ENCODE measurements at regions not wholly inside any gene's neighbourhood (a gene's known extent, or its start where the extent isn't known, plus 50 kb on each side); places are given as distances from the start of the nearest gene placed in this dataset.

DNA sequence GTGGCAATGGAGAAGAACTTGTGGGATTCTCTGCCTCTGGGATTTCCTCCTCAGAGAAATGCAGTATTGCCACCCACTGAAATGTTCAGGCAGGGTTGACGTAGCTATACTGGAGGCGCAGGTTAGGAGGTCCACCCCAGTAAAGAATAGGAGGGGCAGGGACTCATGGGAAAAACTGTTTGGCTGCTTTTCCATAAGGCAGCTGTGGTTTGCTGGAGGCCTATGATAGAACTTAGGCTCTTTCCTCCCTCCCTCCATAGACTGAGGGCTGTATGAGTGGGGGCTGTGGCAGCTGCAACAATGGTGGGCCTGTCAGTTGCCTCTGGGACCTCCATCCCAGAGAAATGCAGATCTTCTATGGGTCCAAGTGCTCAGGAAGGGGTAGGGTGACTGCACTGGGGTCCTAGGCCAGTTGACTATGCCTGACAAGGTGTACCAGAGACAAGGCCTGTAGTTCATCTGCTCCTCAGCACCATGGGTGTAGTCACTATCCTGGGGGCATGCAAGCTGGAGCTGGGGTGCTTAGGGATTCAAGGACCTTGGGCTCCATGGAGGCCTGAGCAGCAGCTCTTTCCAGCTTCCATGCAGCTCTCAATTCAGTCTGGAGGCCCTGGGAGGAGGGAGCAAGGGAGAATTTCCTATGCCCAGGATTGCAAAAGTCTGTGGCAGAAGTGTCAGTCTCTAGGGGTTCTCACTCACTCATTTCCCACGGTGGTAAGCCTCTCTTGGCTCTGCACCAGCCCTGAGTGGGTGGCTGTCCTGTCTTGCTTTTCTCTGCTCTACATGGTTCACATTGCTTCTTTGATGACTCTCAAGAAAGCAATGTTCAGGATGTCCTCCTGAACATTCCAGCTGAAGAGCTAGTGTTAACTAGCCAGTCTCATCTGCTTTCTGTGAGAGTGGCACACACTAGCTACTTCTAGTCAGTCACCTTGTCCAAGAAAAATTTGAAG is 353.0 kb downstream of the IDS start:
- DNase-seq = no peak

DNA sequence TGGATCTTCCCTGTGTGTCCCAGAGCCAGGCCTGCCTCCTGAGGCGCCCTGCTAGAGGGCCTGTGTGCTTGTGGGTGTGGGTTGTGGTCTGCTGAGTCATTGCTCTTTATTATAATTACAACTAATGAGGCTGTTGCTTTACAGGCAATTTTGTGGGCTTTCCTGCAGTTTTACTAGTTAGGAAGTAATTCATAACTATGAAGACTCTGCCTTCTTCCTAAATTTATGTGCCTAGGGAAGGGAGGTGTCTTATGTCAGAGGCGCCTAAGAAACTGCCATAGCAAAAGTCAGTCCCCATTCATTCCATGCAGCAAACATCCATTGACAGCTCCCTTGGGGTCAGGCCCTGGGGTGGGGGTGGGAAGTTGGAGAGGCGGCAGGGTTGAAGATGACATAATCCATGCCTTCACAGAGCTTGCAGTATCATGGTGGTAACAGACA is 359.2 kb downstream of the IDS start:
- DNase-seq = no peak

DNA sequence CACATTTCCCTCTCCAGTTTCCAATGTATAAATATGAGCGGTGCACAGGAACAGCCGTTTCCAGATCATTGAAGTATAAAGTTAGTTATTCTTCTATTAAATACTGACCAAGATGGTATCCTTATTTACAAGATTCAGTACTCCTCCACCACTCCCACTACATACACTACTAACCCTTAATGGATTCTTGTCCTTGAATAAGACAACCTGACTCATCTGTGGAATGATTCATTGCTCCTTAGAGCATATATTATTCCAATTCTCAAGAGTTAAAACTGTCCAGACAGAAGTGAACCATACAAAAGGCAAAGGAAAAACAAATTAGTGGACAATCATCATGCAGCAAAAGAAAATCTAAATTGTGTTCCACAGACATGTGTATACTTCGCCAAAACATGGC is 373.3 kb downstream of the IDS start:
- DNase-seq = no peak

DNA sequence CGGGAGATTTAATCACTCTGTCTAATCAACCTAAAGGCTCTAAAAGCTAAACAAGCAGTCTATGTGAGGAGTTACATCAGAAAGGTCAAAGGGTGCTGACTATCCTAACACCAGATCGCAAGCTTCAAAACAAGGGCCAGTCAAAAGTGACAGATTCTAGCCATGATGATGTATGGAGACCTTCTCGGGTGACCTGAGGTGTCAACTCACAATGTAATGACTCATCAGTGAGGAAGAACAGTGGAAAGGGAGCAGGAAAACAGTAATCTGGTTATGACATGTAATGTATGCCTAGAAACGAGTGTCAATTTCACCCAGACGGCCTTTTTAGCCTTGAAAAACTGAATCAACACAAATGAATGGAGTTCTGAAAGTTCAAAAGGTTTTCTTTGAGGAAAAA is 375.3 kb downstream of the IDS start:
- DNase-seq = no peak

DNA sequence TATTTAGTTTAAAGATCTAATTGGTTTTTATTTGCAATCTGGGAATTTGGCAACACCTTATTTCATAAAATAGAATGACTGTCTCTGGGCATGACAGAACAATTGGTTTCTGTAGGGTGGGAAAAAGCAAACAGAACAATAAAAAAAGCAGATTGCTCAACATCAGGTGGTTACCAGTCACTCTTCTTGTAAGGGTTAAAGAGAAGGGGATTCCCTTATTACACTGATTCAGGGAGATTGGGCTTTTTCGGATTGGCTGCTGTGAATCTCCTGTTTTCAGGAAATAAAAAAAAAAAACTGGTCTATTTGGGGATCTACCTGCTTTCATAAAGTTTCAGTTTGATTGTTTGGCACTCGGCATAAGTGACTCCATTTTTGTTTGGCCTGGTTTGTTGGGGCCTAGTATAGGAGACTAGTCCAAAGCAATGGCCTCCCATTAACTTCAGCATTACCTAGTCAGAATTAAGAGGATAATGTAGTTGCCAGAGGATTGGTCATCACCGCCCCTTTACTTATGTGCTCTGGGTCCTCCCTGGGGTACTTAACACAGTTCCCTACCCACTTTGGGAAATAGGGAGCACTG is 380.5 kb downstream of the IDS start:
- DNase-seq = no peak

DNA sequence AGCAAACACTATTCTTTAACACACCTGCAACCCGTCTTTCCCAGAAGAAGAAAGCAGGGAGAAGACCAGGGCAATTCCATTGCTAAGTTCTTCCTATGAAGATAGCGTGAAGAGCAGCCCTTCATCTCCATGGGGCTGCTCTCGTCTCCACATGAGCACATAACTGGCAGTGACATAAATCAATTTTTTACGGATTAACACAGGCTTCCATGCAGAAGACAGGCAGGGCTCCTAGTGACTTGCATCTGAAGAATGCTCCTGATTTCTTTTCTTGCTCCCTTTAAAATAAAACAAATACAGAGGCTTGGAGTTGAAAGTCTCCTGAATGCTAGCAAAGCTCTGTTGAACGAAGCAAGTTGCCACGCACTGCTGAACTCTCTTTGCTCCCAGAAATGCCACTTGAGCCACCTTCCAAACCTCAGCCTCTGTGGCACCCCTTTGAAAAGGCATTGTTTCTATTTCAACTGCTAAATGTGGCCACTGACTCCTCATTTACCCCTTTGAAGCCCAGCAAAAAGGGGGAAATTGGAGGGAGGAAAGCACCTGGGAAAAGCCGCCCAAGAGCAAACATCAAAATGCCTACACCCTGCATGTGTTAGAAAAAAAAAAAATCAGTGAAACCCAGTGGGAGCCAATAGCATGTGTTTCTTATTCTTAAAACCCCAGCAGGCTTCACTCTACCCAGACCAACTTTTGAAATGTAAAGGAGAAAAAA is 383.7 kb downstream of the IDS start:
- no peak for DNase-seq

DNA sequence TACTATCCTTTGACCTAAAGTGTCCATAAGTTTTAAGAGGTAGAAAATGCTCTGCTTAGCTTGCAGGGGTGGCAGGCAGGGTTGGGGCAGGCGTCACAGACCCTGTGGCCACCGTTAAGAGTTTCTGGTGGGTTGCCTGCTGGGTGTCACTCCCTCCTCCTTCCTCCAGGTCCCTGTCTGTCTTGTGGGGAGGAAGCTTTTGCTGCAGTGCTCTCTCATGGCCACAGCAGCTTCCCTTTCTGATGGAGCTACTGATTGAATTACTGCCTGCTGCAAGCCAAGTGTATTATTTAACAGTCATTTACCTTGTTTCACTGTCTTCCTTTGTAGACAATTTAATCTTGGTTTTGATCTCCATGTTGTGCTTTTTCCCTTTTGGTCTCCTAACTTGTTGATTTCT is 384.6 kb downstream of the IDS start:
- no peak for DNase-seq

DNA sequence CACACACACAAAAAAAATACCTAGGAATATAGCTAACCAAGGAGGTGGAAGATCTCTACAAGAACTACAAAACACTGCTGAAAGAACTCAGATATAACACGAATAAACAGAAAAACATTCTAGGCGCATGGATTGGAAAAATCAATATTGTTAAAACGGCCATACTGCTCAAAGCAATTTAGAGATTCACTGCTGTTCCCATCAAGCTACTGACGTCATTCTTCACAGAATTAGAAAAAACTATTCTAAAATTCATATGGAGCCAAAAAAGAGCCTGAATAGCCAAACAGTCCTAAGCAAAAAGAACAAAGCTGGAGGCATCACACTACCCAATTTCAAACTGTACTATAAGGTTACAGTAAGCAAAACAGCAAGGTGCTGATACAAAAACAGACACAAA is 390.2 kb downstream of the IDS start:
- DNase-seq = no peak

DNA sequence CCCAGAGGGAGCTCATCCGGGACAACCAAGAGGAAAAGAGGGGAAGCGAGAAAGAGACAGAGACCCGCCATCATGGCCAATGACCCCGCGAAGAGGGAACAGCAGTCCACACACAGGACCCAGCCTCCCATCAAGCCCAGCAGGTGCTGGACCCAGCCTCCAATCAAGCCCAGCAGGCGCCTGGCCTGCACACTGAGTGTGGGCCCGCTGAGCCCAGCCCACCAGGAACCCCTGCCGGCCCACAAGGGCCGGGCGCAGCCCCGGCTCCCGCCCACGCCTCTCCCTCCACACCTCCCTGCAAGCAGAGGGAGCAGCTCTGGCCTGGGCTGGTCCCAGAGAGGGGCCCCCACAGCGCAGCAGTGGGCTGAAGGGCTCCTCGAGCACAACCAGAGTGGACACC is 391.1 kb downstream of the IDS start:
- no peak for DNase-seq

DNA sequence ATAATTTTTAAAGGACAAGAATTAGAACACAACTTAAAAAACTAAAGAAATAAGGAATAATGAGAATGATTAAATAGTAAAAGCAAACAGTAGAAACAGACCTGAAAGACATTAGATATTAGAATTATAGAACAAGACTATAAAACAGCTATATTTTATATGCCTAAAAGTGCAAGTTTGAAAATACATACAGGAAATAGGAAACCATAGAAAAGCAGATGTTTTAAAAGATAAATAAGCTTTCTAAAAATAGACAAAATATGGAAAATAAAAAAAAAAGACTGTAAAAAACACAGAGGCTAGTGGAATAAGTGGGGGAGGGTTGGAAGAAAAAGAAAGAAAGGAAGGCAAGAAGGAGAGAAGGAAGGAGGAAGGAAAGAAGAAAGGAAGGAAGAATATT is 407.3 kb downstream of the IDS start:
- DNase-seq = no peak

DNA sequence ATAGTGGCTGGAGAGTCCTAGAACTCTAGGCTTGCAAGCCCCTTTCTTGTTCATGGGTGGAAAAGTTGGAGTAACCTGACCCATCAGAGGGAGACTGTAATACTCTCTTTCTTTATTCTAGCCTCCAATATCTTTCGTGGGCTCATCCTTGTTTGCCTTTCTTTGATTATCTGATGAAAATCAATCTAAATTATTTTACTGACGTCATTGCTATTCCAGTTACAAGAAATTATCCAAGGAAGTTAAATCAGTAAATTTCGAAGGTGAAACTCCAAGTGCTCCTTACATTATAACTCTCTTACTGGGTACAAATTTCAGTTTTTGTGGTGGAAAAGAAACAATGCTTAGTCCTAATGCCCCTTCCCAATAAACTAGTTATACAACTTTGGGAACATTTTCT is 412.9 kb downstream of the IDS start:
- no peak for DNase-seq

DNA sequence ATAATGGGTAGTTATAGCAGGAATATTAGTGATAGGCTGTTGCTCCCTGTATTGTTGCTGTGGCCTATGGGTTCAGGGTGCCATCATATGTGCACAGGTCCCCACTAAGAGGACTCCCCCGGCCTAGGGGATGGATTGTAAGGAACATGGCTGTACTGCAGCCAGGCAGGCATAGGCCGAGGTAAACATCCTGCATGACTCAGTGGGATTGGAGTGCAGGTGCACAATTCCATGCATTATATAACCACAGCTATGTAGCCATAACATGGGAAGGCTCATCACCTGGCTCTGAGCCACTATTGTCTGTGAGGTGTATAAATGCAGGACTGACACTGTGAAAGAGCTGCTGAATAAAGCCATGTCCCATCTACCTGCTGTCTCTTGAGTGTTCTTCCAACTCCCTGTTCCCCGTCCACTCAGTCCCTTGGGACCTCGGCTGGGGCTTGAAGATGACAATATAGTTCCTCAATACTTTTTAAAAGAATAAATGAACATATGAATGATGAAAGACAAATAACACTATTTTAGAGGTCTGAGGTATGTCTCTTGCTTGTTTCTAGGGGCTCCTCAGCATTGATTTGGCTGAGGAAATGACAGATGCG is 425.2 kb downstream of the IDS start:
- no peak for DNase-seq

DNA sequence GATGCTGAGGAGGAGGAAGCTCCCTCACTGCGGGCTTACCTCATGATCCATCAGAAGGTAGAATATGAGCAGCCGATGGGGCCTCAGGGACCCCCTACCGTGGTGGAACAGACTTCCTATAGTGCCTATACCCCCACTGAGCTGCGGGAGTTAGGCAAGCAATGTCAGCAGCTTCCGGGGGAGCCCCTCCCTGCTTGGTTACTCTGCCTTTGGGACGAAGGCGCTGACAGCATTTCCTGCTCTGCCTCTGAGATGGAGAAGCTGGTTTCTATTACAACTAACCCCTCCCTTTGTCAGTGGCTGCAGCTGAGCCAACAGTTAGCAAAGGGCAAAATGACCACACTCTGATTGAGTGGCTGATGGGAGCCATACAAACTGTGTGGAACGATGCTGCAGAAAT is 430.7 kb downstream of the IDS start:
- DNase-seq = no peak

DNA sequence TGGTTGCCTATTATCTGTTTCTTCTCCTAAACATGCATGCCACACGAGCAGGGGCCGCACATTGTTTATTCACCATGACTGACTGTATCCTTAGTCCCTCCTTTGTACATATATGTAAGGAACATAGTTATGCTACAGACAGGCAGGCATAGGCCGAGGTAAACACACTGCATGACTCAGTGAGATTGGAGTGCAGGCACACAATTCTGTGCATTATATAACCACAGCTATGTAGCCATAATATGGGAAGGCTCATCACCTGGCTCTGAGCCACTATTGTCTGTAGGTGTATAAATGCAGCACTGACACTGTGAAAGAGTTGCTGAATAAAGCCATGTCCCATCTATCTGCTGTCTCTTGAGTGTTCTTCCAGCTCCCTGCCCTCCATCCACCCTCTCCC is 431.6 kb downstream of the IDS start:
- DNase-seq = no peak

DNA sequence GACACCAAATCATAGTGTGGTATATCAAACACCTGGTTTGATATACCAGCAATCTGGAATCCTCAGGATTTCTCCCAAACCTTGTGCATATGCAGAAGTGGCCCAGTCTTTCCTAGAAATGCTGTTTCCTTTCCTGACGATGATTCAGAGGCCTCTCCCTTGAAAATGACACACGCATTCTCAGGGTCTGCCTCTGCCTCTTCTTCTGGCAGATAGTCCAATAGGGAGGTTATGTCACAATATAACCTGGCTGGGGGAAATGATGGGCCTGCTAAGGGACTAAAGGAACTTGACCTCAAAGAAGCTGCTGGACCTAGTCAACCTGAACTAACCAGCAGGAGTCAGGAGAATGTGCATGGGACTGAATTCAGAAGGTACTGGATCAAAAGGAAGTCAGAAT is 435.2 kb downstream of the IDS start:
- DNase-seq = no peak

DNA sequence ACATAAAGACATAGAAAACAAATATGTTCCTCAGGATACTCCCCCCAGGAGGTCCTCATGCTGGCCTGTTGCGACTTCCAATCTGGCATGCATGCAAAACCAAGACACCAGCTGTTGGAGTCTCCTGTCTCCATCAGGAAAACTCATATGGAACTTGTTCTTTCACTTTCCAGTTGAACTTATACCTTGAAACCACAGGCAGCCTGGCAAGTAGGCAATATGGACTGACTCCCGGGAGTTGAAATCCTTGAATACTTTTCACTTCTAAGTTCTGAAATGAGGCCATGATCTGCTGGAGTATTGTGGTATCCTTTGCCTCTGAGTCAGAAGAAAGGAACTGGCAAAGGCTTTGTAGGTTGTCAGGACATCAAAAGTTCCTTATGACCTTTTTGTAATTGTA is 444.2 kb downstream of the IDS start:
- no peak for DNase-seq
